ENCODE measurements at regions not wholly inside any gene's neighbourhood (a gene's known extent, or its start where the extent isn't known, plus 50 kb on each side); places are given as distances from the start of the nearest gene placed in this dataset.

DNA sequence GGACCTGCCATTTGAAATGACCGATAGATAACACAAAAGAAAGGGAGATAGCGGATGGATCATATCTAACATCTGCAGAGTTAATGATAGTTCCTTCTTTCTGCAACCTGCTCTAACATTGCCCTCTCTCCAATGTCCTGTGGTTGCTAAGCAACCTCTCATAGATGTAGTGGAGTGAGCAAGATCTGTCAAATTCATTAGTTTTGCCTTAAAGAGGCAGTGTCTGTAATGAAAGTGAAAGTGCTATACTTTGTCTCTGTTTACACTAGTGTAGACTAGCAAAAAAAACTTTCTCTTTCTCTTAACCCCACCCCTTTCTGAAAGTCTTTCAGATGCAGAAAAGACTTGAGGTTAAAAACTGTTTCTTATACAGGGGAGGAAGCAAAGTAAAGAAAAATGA lies 1196.9 kb downstream of the SORCS3 start:
- no peak overlapping the region for H3K4me3 ChIP-seq (ENCODE audit: insufficient read depth, low read length, poor library complexity, severe bottlenecking)
- no peaks in the 10 kb centered on the region for H3K79me2 ChIP-seq (ENCODE audit: insufficient read depth, low read length)
- H3K4me2 ChIP-seq (ENCODE audit: low read depth, low read length, poor library complexity, severe bottlenecking): no peak overlapping the region
- no peak overlapping the region for H3K9ac ChIP-seq (ENCODE audit: low read length)
- no peak for TF ChIP-seq EZH2phosphoT487 (conservative IDR thresholded peaks at IDR 0.05; ENCODE audit: low read length)
- no peak for TF ChIP-seq CTCF (IDR thresholded peaks at IDR 0.05; ENCODE audit: insufficient read depth, low read length, poor library complexity, severe bottlenecking)
- H3K9me2 ChIP-seq (replicated peaks; ENCODE audit: insufficient read depth, low read length): no peaks in the 10 kb centered on the region
- no peaks in the 10 kb centered on the region for H3K9me3 ChIP-seq (ENCODE audit: insufficient read depth, low read length)
- H3K27ac ChIP-seq (ENCODE audit: low read depth, low read length): no peak overlapping the region
- no peak overlapping the region for H2AFZ ChIP-seq (ENCODE audit: low read depth, low read length, severe bottlenecking)
- no peaks in the 10 kb centered on the region for H3K27me3 ChIP-seq (ENCODE audit: low read length)
- no peaks in the 10 kb centered on the region for H4K20me1 ChIP-seq (ENCODE audit: low read depth, low read length)
- H3F3A ChIP-seq (ENCODE audit: insufficient read depth): no peaks in the 10 kb centered on the region
- H3K36me3 ChIP-seq (ENCODE audit: low read length): no peaks in the 10 kb centered on the region

DNA sequence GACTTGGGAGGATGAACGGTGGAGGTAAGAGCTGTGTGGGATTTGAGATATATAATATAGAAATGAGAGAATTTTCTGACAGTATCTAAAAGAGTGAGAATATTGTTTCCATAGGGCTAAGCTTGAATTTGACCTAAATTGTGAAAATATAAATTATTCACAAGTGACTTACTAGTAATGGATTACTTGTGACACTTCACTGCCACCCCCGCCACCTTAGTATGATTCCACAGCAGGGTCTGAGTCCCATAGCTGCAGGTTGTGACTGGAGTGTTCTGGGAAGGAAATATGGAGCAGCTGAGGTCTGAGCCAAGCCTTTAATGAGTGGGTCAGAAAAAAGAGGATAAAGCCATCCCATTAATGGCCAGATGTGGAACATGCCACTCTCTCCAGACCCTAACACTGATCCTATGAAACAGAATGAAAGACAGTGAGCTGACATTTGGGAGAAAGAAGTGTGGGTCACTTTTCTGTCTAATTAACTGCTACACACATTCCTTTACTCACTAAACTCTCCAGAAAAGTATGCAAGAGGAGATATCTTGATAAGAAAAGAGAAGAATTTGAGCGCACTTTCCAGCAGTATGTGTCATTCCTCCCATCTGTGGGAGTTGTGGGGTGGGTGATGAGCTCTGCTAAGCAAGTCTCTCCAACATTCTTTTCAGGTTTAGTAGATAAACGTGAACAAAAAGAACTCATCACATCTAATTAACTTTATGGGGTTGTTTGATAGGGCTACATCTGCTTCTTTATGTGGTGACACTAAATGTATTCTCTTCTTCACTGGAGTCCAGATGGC lies 1193.4 kb downstream of the SORCS3 start:
- TF ChIP-seq EZH2phosphoT487 (conservative IDR thresholded peaks at IDR 0.05; ENCODE audit: low read length) (no peak), CTCF (IDR thresholded peaks at IDR 0.05; ENCODE audit: insufficient read depth, low read length, poor library complexity, severe bottlenecking) (no peak)
- Histone ChIP-seq H3K27me3 (ENCODE audit: low read length) (no peaks in the 10 kb centered on the region), H3K9me3 (ENCODE audit: insufficient read depth, low read length) (no peaks in the 10 kb centered on the region), H3K36me3 (ENCODE audit: low read length) (no peaks in the 10 kb centered on the region), H3K79me2 (ENCODE audit: insufficient read depth, low read length) (no peaks in the 10 kb centered on the region), H3K27ac (ENCODE audit: low read depth, low read length) (no peak overlapping the region), H4K20me1 (ENCODE audit: low read depth, low read length) (no peaks in the 10 kb centered on the region), H3K9ac (ENCODE audit: low read length) (no peak overlapping the region), H3K9me2 (replicated peaks; ENCODE audit: insufficient read depth, low read length) (no peaks in the 10 kb centered on the region), H3K4me3 (ENCODE audit: insufficient read depth, low read length, poor library complexity, severe bottlenecking) (no peak overlapping the region), H3K4me2 (ENCODE audit: low read depth, low read length, poor library complexity, severe bottlenecking) (no peak overlapping the region), H3F3A (ENCODE audit: insufficient read depth) (no peaks in the 10 kb centered on the region), H2AFZ (ENCODE audit: low read depth, low read length, severe bottlenecking) (no peak overlapping the region)

GRCh38 chr10:105827133-105827532 lies 1186.0 kb downstream of the SORCS3 start:
- Histone ChIP-seq H3K9me2 (replicated peaks; ENCODE audit: insufficient read depth, low read length) (no peaks in the 10 kb centered on the region; the same call in 1 of the 2 replicates), H2AFZ (ENCODE audit: low read depth, low read length, severe bottlenecking) (no peak overlapping the region), H3K27me3 (ENCODE audit: low read length) (no peaks in the 10 kb centered on the region), H4K20me1 (ENCODE audit: low read depth, low read length) (no peaks in the 10 kb centered on the region), H3K9me3 (ENCODE audit: insufficient read depth, low read length) (no peaks in the 10 kb centered on the region), H3K9ac (ENCODE audit: low read length) (no peak overlapping the region), H3F3A (ENCODE audit: insufficient read depth) (no peaks in the 10 kb centered on the region), H3K36me3 (ENCODE audit: low read length) (no peaks in the 10 kb centered on the region), H3K4me2 (ENCODE audit: low read depth, low read length, poor library complexity, severe bottlenecking) (no peak overlapping the region), H3K79me2 (ENCODE audit: insufficient read depth, low read length) (no peaks in the 10 kb centered on the region), H3K27ac (ENCODE audit: low read depth, low read length) (no peak overlapping the region), H3K4me3 (ENCODE audit: insufficient read depth, low read length, poor library complexity, severe bottlenecking) (no peak overlapping the region)
- no peak for TF ChIP-seq EZH2phosphoT487 (conservative IDR thresholded peaks at IDR 0.05; ENCODE audit: low read length)
- no peak for TF ChIP-seq CTCF (IDR thresholded peaks at IDR 0.05; ENCODE audit: insufficient read depth, low read length, poor library complexity, severe bottlenecking)
